ENCODE measurements at regions not wholly inside any gene's neighbourhood (a gene's known extent, or its start where the extent isn't known, plus 50 kb on each side); places are given as distances from the start of the nearest gene placed in this dataset.
"Not testable (repeated sequence)": the region's sequence is repeated elsewhere in the genome, so short reads cannot be mapped to it uniquely, and the experiment has no call there.

GRCh38 chr2:143841935-143842334 is 678.0 kb downstream of the ZEB2 start:
- no peak for DNase-seq

- no peak for DNase-seq
Measured at GRCh38 chr2:143840601-143841000, 679.3 kb downstream of the ZEB2 start.

GRCh38 chr2:143840194-143840593 is 679.7 kb downstream of the ZEB2 start:
- no peak for DNase-seq

- no peak for DNase-seq
Measured at GRCh38 chr2:143839456-143839855, 680.5 kb downstream of the ZEB2 start.

- DNase-seq = not testable (repeated sequence)
Measured at GRCh38 chr2:143837055-143837454, 682.9 kb downstream of the ZEB2 start.

- DNase-seq = no peak
Measured at GRCh38 chr2:143835481-143835880, 684.4 kb downstream of the ZEB2 start.

- no peak for DNase-seq
Measured at GRCh38 chr2:143833015-143833660, 686.8 kb downstream of the ZEB2 start.

- no peak for DNase-seq
Measured at GRCh38 chr2:143830476-143830875, 689.4 kb downstream of the ZEB2 start.

- DNase-seq = no peak
Measured at GRCh38 chr2:143828763-143829537, 691.0 kb downstream of the ZEB2 start.

GRCh38 chr2:143824791-143825190 is 695.1 kb downstream of the ZEB2 start:
- no peak for DNase-seq

GRCh38 chr2:143823876-143824275 is 694.7 kb downstream of the ARHGAP15 start:
- DNase-seq = no peak

- DNase-seq = no peak
Measured at GRCh38 chr2:143823296-143823695, 694.1 kb downstream of the ARHGAP15 start.

GRCh38 chr2:143822736-143823135 is 693.5 kb downstream of the ARHGAP15 start:
- no peak for DNase-seq

GRCh38 chr2:143819764-143820163 is 690.5 kb downstream of the ARHGAP15 start:
- no peak for DNase-seq

- no peak for DNase-seq
Measured at GRCh38 chr2:143819190-143819735, 690.0 kb downstream of the ARHGAP15 start.

Data from NCI-H774 (cell line).